HEK293T (cell line): ENCODE measurements at regions not wholly inside any gene's neighbourhood (a gene's known extent, or its start where the extent isn't known, plus 50 kb on each side); places are given as distances from the start of the nearest gene placed in this dataset.

Source experiments
- CTCF ChIA-PET: fragments of 350-600 bp; formaldehyde crosslinking; extraction: SDS; loops from one replicate; lab custom pipeline; 2021; ENCODE audit warnings: antibody characterized with exemption, inconsistent platforms; lab: Yijun Ruan, JAX
- POLR2A ChIA-PET: fragments of 350-600 bp; formaldehyde crosslinking; extraction: SDS; loops from one replicate; lab custom pipeline; 2020; ENCODE audit warnings: antibody characterized with exemption, inconsistent platforms; lab: Yijun Ruan, JAX
- DNase-seq: peaks from one replicate; pipeline ENCODE4 v3.0.0; 2012; ENCODE audit warnings: mixed read lengths; ENCODE audit errors: extremely low spot score
- ARNT ChIP-seq: fragments of 450-650 bp; IDR thresholded peaks from 2 replicates; pipeline ENCODE4 v1.6.1; 2017; ENCODE audit warnings: mild to moderate bottlenecking
- BHLHE40 ChIP-seq: fragments of 450-650 bp; IDR thresholded peaks from 2 replicates; pipeline ENCODE4 v1.6.1; 2016; ENCODE audit warnings: mild to moderate bottlenecking, moderate library complexity, borderline replicate concordance
- CTBP1 ChIP-seq: fragments of 450-650 bp; IDR thresholded peaks from 2 replicates; pipeline ENCODE4 v1.6.1; 2016; ENCODE audit warnings: borderline replicate concordance
- ELF4 ChIP-seq: fragments of 450-650 bp; IDR thresholded peaks from 2 replicates; pipeline ENCODE4 v1.6.1; 2017; ENCODE audit warnings: antibody characterized with exemption
- FOXA1 ChIP-seq: fragments of 450-650 bp; IDR thresholded peaks from 2 replicates; pipeline ENCODE4 v1.6.1; 2016; ENCODE audit warnings: mild to moderate bottlenecking
- FOXK2 ChIP-seq: fragments of 450-650 bp; IDR thresholded peaks from 2 replicates; pipeline ENCODE4 v1.6.1; 2016; ENCODE audit warnings: mild to moderate bottlenecking
- FOXM1 ChIP-seq: fragments of 450-650 bp; IDR thresholded peaks from 2 replicates; pipeline ENCODE4 v1.6.1; 2017; ENCODE audit warnings: mild to moderate bottlenecking, borderline replicate concordance
- HDGF ChIP-seq: fragments of 450-650 bp; IDR thresholded peaks from 2 replicates; pipeline ENCODE4 v1.6.1; 2017; ENCODE audit warnings: antibody characterized with exemption, borderline replicate concordance
- L3MBTL2 ChIP-seq: fragments of 450-650 bp; conservative IDR thresholded peaks from 2 replicates; pipeline ENCODE4 v1.6.1; 2016; ENCODE audit warnings: mild to moderate bottlenecking
- LEF1 ChIP-seq: fragments of 450-650 bp; IDR thresholded peaks from 2 replicates; pipeline ENCODE4 v1.6.1; 2017; ENCODE audit warnings: mild to moderate bottlenecking, borderline replicate concordance
- NFRKB ChIP-seq: fragments of 450-650 bp; IDR thresholded peaks from 2 replicates; pipeline ENCODE4 v1.6.1; 2016; ENCODE audit warnings: mild to moderate bottlenecking, moderate library complexity
- PKNOX1 ChIP-seq: fragments of 450-650 bp; IDR thresholded peaks from 2 replicates; pipeline ENCODE4 v1.6.1; 2016
- SP1 ChIP-seq: fragments of 450-650 bp; IDR thresholded peaks from 2 replicates; pipeline ENCODE4 v1.6.1; 2017
- SUZ12 ChIP-seq: fragments of 450-650 bp; IDR thresholded peaks from 2 replicates; pipeline ENCODE4 v1.6.1; 2016; ENCODE audit warnings: mild to moderate bottlenecking
- TARDBP ChIP-seq: fragments of 450-650 bp; IDR thresholded peaks from 2 replicates; pipeline ENCODE4 v1.6.1; 2016
- ZNF384 ChIP-seq: fragments of 450-650 bp; IDR thresholded peaks from 2 replicates; pipeline ENCODE4 v1.6.1; 2016

GRCh38 chr5:54876976-54877375, 108.4 kb downstream of the ESM1 start:
- POLR2A ChIA-PET, result no interaction called here
- CTCF ChIA-PET, result no interaction called here
- DNase-seq, result no peak
- no peak for TF ChIP-seq FOXA1

GRCh38 chr5:54876556-54876955, 108.8 kb downstream of the ESM1 start:
- POLR2A ChIA-PET, result no interaction called here
- TF ChIP-seq ELF4, result no peak
- DNase-seq, result no peak
- CTCF ChIA-PET, result no interaction called here

GRCh38 chr5:54874337-54875021, 110.9 kb downstream of the ESM1 start:
- ChIA-PET CTCF (interaction anchor here (0.5 to 0.8 kb wide), 2 partner anchors 328 to 384 kb away, joined by 3 read pairs; no protein-coding TSS in a partner anchor), POLR2A (no interaction called here)
- DNase-seq, result no peak
- 0 out of 2 replicates have a peak, but pooled peaks have one; percentile 2 for TF ChIP-seq PKNOX1
- TF ChIP-seq FOXM1, result no peak

GRCh38 chr5:54873691-54874090, 111.7 kb downstream of the ESM1 start:
- CTCF ChIA-PET, result interaction anchor here (0.5 to 0.8 kb wide), 2 partner anchors 327 to 384 kb away, joined by 3 read pairs; no protein-coding TSS in a partner anchor

GRCh38 chr5:54872810-54873209, 112.6 kb downstream of the ESM1 start:
- no peak for TF ChIP-seq FOXM1
- TF ChIP-seq L3MBTL2, result no peak
- no peak for TF ChIP-seq ZNF384
- no peak for TF ChIP-seq LEF1
- TF ChIP-seq ARNT, result no peak
- TF ChIP-seq SUZ12, result no peak
- TF ChIP-seq ELF4, result no peak
- no peak for TF ChIP-seq NFRKB
- TF ChIP-seq BHLHE40, result no peak
- TF ChIP-seq FOXK2, result no peak
- TF ChIP-seq CTBP1, result no peak
- TF ChIP-seq HDGF, result no peak
- TF ChIP-seq FOXA1, result no peak
- no peak for TF ChIP-seq PKNOX1
- CTCF ChIA-PET, result interaction anchor here (0.7 to 0.8 kb wide), 2 partner anchors 23 to 27 kb away, joined by 3 to 5 read pairs; no protein-coding TSS in a partner anchor
- POLR2A ChIA-PET, result no interaction called here

More at GRCh38 chr5:54873691-54874090, 111.7 kb downstream of the ESM1 start:
- no peak for DNase-seq
- POLR2A ChIA-PET, result no interaction called here
- TF ChIP-seq FOXM1 (no peak), FOXK2 (no peak), LEF1 (no peak), FOXA1 (no peak), SUZ12 (no peak), HDGF (no peak), ARNT (no peak), NFRKB (no peak), TARDBP (no peak), SP1 (no peak), ELF4 (no peak), ZNF384 (no peak), PKNOX1 (no peak), L3MBTL2 (no peak), CTBP1 (no peak), BHLHE40 (no peak)

GRCh38 chr5:54870271-54870670, 115.1 kb downstream of the ESM1 start:
- no peak for DNase-seq
- ChIA-PET CTCF (interaction anchor here (0.7 kb wide), 1 partner anchor 77 kb away, joined by 6 read pairs; no protein-coding TSS in a partner anchor), POLR2A (no interaction called here)
- TF ChIP-seq LEF1, result no peak
- no peak for TF ChIP-seq SP1
- TF ChIP-seq BHLHE40, result no peak
- no peak for TF ChIP-seq TARDBP

More at GRCh38 chr5:54872810-54873209, 112.6 kb downstream of the ESM1 start:
- DNase-seq, result no peak

- no peak for DNase-seq
- no peak for TF ChIP-seq HDGF
- ChIA-PET CTCF (interaction anchor here (0.7 kb wide), 1 partner anchor 77 kb away, joined by 6 read pairs; no protein-coding TSS in a partner anchor), POLR2A (no interaction called here)
Measured at GRCh38 chr5:54869691-54870090, 115.7 kb downstream of the ESM1 start.
